SK-N-SH (cell line): ENCODE measurements at regions not wholly inside any gene's neighbourhood (a gene's known extent, or its start where the extent isn't known, plus 50 kb on each side); places are given as distances from the start of the nearest gene placed in this dataset.

Source experiments
- FOXM1 ChIP-seq: IDR thresholded peaks from 2 replicates; pipeline ENCODE4 v1.4.0; 2012; ENCODE audit warnings: low read depth, mild to moderate bottlenecking
- RAD21 ChIP-seq: IDR thresholded peaks from 2 replicates; pipeline ENCODE4 v1.6.1; 2012; ENCODE audit warnings: mild to moderate bottlenecking, low read length
- RCOR1 ChIP-seq: fragments of 150-350 bp; IDR thresholded peaks from 2 replicates; pipeline ENCODE4 v1.6.1; 2017; ENCODE audit warnings: antibody characterized with exemption, low read length
- TCF12 ChIP-seq: IDR thresholded peaks from 2 replicates; pipeline ENCODE4 v1.4.0; 2012
- TF ChIP-seq, protein P1 (sequence below): fragments of 200-600 bp; sonication (generic); IDR thresholded peaks from 2 replicates; pipeline ENCODE4 v1.6.1; 2017; ENCODE audit warnings: antibody characterized with exemption, mild to moderate bottlenecking, moderate library complexity
- TF ChIP-seq, protein P2 (sequence below): IDR thresholded peaks from 2 replicates; pipeline ENCODE4 v1.4.0; 2012; ENCODE audit warnings: low read depth
- TF ChIP-seq, protein P3 (sequence below): fragments of 150-350 bp; IDR thresholded peaks from 2 replicates; pipeline ENCODE4 v1.6.1; 2016; ENCODE audit warnings: mild to moderate bottlenecking, low read depth, low read length

DNA sequence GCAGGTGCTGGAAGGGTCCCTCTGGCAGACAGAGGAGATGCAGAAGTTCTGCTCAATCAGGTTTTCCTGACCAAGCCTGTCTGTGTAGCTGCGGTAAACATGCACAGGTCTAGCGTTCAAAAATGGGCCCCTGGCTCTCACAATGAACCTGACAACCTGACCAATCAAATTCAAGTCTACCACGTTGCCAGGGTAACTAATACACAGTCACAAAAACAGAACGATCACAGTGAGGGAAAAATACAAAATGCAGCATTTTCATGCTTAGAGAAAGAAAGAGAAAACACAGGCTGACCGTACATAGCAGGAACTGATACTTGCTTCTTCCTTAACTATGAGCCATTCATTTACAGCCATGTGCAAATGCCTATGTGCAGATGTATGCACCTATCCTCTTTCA is 353.1 kb upstream of the TSHZ2 start:
- TF ChIP-seq RCOR1 (no peak), FOXM1 (no peak), RAD21 (no peak), TCF12 (no peak)
- TF ChIP-seq, protein P1, sequence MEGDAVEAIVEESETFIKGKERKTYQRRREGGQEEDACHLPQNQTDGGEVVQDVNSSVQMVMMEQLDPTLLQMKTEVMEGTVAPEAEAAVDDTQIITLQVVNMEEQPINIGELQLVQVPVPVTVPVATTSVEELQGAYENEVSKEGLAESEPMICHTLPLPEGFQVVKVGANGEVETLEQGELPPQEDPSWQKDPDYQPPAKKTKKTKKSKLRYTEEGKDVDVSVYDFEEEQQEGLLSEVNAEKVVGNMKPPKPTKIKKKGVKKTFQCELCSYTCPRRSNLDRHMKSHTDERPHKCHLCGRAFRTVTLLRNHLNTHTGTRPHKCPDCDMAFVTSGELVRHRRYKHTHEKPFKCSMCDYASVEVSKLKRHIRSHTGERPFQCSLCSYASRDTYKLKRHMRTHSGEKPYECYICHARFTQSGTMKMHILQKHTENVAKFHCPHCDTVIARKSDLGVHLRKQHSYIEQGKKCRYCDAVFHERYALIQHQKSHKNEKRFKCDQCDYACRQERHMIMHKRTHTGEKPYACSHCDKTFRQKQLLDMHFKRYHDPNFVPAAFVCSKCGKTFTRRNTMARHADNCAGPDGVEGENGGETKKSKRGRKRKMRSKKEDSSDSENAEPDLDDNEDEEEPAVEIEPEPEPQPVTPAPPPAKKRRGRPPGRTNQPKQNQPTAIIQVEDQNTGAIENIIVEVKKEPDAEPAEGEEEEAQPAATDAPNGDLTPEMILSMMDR, result no peak
- TF ChIP-seq, protein P2, sequence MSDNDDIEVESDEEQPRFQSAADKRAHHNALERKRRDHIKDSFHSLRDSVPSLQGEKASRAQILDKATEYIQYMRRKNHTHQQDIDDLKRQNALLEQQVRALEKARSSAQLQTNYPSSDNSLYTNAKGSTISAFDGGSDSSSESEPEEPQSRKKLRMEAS, result no peak
- TF ChIP-seq, protein P3, sequence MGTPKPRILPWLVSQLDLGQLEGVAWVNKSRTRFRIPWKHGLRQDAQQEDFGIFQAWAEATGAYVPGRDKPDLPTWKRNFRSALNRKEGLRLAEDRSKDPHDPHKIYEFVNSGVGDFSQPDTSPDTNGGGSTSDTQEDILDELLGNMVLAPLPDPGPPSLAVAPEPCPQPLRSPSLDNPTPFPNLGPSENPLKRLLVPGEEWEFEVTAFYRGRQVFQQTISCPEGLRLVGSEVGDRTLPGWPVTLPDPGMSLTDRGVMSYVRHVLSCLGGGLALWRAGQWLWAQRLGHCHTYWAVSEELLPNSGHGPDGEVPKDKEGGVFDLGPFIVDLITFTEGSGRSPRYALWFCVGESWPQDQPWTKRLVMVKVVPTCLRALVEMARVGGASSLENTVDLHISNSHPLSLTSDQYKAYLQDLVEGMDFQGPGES, result no peak
